H1 (cell line): ENCODE measurements at regions not wholly inside any gene's neighbourhood (a gene's known extent, or its start where the extent isn't known, plus 50 kb on each side); places are given as distances from the start of the nearest gene placed in this dataset.

Experiments
- EZH2 ChIP-seq: fragments of 200-600 bp; sonication (generic); IDR thresholded peaks from 2 replicates; pipeline ENCODE4 v1.7.1; 2012; ENCODE audit warnings: low read depth, mild to moderate bottlenecking, moderate library complexity, low read length, inconsistent platforms; ENCODE audit not compliant: severe bottlenecking
- MAFK ChIP-seq: IDR thresholded peaks from 2 replicates; pipeline ENCODE4 v1.6.1; 2012; ENCODE audit warnings: low read depth, mild to moderate bottlenecking, improper control_type of control experiment, low read length
- POLR2A ChIP-seq, 2 experiments: IDR thresholded peaks; 1 replicate in 1 of 2; 2 replicates in 1 of 2; pipeline ENCODE4 v1.6.1; 2011; ENCODE audit warnings: low read depth in 2 of 2, low read length in 2 of 2, mild to moderate bottlenecking in 2 of 2; ENCODE audit errors: control extremely low read depth in 1 of 2
- POLR2AphosphoS5 ChIP-seq: IDR thresholded peaks from 2 replicates; pipeline ENCODE4 v1.6.1; 2011; ENCODE audit warnings: low read depth, low read length
- TAF7 ChIP-seq: optimal IDR thresholded peaks from 2 replicates; pipeline ENCODE3; 2011; ENCODE audit warnings: low read depth, mild to moderate bottlenecking, inconsistent platforms, low read length, moderate library complexity, borderline replicate concordance
- YY1 ChIP-seq: IDR thresholded peaks from 2 replicates; pipeline ENCODE4 v1.6.1; 2011; ENCODE audit warnings: low read depth, mild to moderate bottlenecking, low read length

GRCh38 chr1:94351481-94351880 is 66.7 kb upstream of the ABCD3 start:
- no peak for TF ChIP-seq MAFK
- no peak for TF ChIP-seq POLR2A (IDR thresholded peaks at IDR 0.05; ENCODE audit: control extremely low read depth in 1 of 2, low read depth in 2 of 2, low read length in 2 of 2)
- TF ChIP-seq EZH2 = no peak
- no peak for TF ChIP-seq POLR2AphosphoS5
- no peak for TF ChIP-seq TAF7
- TF ChIP-seq YY1 = no peak
